GM18873 (cell line): ENCODE measurements at regions not wholly inside any gene's neighbourhood (a gene's known extent, or its start where the extent isn't known, plus 50 kb on each side); places are given as distances from the start of the nearest gene placed in this dataset.

Experiments used
- ATAC-seq: cut with Tn5 transposase; IDR thresholded peaks from one replicate; pipeline ENCODE4 v1.9.1; 2021; ENCODE audit warnings: mild to moderate bottlenecking, moderate library complexity, moderate number of reproducible peaks; ENCODE audit not compliant: unreplicated experiment, low FRiP score

DNA sequence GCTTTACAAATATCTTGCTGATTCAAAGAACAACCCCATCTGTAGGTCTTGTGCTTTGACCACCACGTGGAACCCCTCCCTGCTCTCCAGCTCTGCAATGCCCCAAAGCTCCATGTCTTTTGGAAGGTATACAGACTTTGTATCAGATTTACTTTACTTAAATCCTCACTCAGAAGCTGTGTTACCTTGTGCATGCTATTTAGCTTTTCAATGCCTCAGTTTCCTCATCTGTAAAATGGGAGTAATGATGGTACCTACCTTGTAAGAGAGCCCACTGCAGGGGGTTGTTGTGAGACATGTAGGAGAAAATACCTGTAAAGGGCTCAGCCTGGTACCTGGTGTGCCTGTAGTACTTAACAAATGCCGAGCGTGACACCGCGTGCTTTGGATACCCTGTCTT is 200.2 kb upstream of the CHD6 start:
- no peak for ATAC-seq

DNA sequence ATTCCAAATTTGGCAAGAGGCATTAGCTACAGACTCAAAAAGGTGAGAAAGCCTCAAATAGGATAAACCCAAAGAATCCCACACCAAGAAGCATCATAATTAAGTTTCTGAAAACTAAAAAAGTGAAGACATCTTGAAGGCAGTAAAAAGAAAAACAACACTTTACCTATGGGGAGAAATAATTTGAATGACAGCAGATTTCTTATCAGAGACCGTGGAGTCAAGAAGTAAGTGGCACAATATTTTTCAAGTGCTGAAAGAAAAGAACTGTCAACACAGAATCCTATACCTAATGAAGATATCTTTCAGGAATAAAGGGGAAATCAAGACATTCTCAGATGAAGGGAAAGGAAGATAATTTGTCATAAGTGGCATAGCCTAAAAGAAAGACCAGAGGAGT is 193.3 kb upstream of the CHD6 start:
- no peak for ATAC-seq

DNA sequence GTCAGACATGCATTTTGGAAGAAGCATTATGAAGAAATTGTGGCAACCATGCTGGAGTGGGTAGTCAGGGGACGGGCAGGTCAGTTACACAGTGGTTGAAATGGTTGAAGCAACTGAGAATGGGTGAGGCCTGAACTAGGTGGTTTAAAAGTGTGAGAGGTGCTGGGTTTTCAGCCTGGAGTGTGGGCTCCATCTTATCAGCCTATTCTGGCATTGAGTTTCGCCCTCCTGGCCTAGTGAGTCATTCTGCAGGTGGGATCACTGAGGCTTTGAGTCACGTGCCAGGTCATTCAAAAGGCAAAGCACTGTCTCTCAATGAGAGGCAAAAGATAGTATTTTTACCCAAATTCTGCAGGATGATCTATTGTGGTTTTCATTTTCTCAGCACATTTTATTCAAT is 181.9 kb upstream of the CHD6 start:
- no peak for ATAC-seq

DNA sequence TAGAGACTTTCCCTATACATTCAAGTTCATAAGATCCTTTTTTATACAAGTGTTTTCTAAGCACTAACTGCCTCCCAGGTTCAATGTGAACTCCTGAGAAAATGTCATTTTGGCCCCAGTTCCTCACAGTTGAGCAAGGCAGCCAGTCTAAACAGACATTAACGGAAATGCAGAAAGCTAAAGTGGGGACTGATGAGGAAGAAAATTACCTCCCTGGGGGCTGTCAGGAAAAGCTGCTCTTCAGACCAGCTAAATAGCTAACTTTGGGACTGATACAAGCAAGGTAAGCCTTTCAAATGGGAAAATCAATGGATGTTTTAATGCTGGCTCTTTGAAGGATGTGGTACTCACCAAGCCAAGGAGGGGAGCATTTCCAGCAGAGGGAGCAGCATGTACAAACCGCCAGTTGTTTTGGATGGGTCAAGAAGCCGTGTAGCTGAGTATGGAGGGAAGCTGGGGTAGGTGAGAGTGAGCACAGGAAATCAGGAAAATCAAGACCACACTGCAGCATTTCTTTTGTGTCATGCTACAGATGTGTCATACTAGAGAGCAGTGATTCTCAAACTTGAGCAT is 180.8 kb upstream of the CHD6 start:
- no peak for ATAC-seq

DNA sequence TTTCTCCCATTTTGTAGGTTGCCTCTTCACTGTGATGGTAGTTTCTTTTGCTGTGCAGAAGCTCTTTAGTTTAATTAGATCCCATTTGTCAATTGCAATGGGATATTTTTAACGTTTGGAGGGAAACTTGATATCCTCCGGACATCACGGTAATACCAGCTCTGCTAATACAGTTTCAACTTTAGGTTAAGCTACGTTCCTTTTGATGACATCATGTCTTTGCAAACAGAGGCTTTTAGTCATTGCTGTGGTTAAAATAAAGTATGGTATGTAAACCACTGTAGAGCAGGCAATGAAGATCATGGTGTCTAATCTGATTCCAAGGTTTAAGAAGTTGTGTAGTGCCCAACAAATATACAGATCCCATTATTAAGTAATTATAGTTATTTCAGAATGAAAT is 168.0 kb upstream of the CHD6 start:
- no peak for ATAC-seq

DNA sequence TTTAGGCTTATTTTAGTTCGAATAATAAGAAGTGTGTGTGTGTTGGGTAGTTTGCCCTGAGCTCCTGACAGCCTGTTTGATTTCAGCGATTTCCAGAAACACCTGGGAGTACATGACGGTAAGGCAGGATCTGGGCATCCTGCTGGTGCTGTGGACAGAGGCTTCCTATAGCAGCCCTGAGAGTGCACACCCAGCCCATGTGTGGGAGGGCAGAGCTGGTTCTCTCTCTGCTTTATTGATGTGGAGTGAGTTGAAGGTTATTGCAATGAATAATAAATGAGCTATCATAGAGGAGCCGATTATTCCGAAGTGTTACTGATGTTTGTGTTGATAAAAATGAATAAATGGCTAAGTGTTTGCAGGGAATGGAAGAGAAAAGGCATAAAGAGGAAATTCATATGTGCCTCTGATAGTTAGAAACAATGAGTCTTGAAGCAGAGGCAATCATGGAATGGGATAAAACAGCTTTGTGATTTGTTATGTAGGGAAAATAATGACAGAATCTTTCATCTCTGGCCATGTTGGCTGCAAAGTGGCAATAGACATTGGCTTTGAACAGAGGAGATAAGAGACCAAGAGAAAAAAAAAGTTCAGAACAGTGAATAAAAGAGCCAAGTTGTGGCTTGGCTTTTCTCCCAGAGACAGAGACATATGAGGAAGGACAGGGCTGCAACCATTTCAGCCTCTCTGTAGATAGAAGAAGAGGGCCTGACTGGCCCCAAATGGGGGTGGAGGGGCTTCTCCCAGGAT is 166.2 kb upstream of the CHD6 start:
- no peak for ATAC-seq

DNA sequence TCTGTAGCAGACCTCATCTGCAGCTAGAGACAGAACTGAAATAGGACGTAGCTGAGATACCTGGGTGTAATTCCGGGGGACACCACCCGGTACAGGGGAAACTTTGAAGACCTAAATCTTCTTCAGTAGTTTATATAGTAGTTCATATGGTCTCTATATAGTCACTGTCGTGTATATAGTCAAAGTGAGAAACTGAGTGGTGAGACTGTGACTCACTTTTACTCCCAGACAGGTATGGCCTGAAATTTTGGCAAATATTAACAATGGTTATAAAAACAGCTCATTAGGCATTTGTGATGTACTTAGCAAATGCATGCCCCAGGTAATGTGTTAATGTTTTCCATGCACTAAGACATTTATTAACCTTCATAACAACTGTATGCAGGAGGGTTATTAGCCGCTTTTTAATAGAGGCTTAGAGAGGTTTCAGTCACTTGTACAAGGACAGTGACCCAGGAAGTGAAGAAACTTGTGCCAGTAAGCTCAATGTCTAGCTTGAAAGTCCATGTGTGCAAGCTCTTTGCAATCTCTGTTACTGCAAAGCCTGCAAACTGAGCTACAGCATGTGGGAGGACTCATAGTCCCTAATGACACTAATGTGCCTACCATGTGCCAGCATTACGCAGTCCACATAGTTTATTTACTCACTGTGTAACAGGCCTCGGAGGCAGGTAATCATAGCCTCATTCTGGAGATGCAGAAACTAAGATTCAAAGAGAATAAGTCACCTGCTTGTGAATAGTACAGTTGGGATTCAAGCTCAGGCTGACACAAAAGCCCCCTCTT is 165.4 kb upstream of the CHD6 start:
- peak; percentile 62 for ATAC-seq

DNA sequence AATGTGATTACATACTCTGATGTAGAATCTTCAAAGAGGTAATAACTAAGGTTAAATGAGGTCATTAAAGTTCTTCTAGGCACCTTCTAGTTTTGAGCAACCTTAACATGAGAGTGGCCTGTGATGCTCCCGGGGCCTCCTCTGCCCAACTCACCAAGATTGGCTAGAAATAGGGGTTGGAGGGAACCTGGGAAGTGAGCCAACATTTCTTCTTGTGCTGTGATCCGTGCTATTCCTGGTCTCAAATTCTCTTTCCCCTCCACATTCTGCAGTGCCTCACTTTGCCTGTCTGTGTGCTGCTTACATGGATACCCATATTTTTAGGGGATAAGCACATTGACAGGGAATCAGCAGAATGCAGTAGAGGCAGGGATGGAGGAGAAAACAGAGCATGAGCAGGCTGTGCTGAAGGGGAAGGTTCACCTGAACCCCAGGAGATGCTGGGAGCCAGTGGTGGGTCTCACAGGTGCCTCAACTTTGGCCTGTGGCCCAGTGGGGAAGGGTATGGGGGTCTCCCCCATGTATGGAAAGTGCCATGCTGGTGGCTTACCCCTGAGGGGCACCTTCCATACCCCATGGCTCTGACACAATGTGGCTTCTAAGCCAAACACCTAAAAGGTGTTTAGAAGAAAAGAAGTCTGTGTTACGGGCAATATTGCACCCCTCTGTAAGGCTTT is 164.7 kb upstream of the CHD6 start:
- ATAC-seq, result no peak

DNA sequence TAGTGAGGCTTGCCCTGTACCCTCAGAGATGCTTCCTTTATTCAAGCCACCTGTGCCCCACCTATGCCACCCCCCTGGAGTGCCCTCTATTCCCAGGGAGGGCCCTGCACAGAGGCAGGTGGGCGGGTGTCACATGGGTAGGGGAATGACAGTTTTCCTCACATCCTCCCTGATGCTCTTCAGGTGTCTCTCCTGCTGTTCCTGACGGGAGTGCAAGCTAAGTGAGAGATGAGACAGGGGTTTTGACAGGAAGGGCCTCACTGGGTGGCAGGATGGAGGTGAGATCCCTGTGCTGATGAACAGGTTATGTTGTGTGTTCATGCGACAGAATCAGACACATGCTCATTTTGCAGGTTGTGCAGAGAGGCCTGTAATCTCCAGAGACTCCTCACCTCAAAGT is 164.1 kb upstream of the CHD6 start:
- no peak for ATAC-seq

DNA sequence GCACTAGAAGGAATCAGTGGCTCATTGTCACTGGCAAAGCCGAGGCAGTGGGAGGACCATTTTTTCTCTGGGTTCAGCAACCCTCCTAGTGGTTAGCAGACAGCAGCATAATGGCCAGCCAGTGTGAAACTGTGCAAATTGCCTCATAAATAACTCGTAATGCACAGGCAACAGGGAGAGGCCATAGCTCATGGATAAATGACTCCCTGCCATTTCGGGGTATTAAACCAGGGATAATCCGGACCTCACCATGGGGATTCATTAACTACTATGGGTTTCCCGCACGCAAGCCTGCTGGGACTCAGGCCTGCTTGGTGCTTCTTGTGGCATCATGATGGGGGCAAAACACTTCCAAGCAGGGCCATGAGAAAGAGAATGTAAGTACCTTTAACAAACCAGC is 158.2 kb upstream of the CHD6 start:
- ATAC-seq, result no peak

DNA sequence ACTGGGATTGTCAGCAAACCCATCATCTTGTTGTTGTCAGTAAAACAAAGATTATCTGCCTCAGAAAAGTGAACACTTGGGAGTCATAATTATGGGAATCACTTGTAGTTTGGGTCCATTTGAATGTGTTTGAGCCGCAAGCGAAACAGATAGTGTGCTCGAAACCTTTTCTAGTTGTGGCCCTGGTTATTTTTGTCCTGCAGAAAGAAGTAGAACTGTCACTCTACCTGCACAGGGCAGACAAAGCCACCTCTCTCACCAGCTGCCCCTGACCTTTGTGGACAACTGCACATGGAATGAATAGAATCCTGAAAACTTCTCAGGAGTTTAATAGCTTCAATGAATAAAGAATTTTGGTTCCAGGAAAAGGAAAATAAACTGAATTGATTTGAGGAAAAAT is 156.1 kb upstream of the CHD6 start:
- no peak for ATAC-seq

DNA sequence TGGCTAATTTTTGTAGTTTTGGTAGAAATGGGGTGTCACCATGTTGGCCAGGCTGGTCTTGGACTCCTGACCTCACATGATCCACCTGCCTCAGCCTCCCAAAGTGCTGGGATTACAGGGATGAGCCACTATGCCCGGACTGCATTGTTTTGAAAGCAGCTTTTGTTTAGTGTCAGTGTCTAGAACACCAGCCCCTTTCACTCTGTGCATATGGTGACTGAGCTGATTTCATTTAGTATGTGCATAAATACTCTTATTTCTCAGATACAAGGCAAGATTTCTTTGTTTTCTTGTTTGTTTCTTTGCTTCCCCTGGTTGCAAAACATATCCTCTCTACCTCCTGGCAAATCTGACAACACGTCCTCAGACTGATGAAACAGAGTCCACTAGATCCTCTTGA is 152.8 kb upstream of the CHD6 start:
- ATAC-seq, result no peak

DNA sequence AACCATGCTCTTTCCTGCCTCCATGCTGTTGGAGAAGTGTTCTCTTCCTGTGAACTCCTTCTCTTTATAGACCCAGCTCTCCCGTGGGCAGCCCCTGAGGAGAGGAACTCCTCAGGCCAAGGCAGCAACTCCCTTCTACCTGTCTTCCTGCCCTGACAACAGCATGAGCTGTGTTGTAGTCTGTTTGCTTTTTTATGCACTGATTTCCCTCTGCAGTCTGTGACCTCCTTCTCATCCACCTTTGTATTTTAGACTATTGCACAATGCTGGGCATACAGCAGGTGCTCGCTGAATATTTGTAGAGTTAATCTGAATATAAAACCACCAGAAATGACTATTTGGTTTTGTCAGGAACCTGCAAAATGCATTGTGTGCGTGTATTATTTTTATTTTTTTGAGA is 152.2 kb upstream of the CHD6 start:
- no peak for ATAC-seq

DNA sequence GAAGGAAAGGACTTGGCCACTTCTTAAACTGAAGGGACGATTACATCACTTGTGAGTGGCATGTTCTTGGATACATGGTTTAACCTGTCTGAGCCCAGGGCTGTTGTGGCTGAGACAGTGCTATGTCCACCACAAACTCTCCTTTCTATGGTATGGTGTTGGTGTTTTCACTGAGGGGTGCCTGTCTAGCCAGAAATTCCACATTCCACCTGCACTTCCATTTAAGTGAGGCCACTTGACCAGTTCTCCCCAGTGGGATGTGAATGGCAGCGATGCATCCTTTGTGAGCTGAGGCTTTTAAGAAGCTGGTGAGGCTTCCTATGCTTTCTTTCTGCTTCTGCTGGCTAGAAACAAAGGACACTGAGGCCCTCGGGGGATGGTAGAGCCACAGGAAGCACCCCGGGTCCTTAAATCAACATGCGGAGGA is 151.4 kb upstream of the CHD6 start:
- no peak for ATAC-seq

DNA sequence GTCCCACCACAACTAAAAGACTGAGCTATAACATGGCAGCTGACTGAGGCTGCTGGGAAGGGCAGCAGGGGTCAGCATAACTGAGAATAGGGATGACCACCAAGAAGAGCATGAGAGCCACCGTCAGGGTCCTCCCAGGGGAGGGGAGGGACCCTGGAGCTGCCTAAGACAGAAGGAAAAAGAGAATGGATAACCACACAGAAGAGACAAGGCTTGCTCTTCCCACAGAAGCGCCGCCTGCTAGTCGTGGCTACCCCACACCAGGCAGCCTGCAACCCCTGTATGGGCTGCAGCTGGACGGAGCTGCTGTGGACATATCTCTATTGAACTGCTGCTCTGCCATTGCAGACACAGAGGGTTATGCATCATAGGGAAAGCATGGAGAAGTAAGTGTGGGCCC is 132.0 kb upstream of the CHD6 start:
- no peak for ATAC-seq

DNA sequence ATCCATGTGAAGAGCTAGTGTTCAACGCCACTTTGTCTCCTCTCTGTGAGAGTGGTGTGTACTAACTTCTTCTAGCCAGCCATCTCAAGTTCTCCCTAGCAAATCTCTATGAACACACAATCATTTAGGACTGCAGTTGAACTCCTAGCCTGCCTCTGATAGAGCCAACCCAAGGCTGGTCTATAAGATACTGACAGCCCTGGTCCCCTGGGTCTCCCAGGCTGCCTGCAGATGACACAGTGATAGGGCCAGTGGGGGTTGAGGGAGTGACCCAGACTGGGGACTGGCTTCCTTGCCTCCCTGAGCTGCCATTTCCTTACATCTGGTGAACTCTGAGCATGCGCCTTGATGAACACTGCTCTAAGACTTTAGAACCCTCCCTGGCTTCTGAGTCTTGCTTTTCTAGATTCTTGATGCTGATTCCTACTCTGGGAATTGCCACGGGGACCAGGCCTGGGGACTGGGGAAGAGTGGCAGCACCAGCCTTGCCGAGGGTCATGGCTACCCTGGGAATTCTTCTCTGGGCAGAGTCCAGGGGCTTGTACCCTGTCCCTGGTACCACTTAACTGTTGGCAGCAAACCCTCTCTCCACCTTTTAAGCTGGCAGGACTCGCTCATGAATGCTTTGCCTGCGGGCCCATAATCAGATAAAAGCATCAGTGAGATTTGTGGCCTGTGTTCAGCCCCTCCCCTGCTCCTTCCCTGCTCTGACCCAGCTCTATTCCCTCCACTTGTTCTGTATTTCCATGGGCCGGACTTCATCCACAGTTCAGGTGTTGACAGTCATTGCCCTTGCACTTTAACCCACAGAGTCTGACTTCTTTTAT is 130.8 kb upstream of the CHD6 start:
- ATAC-seq, result no peak

DNA sequence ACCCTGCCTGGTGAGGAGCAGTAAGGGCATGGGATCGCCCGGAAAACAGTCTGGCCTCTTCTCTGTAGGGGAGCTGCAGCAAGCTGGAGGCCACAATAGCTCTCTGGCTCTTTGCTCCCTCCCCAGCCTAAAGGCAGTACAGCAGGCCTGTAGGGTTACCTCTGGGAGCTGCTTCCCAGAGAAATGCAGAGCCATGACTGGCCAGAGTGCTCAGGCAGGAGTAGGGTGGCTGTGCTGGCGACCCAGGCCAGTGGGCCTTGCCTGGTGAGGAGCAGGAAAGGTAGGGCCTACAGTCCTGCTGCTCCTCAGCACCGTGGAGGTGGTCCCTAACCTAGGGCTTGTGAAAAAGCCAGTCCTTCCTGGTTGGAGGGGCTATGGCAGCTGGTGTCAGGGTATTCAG is 129.9 kb upstream of the CHD6 start:
- no peak for ATAC-seq

DNA sequence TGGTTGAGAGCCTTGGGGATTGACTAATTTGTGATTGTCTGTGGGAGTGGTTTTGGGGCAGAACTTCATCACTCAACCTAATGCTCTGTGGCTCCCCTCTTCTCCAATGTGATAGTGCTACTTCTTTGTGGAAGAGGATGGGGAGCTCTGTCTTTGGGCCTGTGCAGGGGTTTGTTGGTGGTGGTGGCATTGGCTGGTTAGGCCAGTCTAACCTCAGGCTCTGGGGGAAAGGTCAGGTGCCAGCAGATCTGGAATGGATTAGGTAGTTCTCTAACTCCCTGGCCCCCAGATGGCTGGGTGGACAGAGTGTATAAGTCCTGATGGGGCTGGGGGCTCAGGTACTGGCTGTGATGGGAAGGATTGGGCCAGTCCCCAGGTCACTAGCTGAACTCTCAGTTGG is 129.0 kb upstream of the CHD6 start:
- no peak for ATAC-seq

DNA sequence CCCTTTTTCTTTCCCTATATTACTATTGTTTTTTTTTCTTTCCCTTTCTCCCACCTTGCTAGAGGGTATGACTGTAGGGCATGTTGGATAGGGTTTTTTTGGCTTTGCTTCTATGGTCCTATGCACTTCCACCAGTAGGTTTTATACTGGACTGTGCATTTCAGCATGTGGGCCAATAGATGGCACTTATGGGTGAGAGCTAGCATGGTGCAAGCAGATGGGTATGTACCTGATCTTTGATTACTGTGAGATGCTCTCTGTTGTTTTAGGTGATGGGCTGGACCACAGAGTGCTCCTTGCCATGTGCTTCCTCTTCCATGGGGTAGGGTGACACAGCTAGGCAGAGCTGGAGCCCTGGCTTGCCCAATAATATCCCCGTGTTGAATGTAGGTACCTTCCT is 128.5 kb upstream of the CHD6 start:
- ATAC-seq, result no peak

DNA sequence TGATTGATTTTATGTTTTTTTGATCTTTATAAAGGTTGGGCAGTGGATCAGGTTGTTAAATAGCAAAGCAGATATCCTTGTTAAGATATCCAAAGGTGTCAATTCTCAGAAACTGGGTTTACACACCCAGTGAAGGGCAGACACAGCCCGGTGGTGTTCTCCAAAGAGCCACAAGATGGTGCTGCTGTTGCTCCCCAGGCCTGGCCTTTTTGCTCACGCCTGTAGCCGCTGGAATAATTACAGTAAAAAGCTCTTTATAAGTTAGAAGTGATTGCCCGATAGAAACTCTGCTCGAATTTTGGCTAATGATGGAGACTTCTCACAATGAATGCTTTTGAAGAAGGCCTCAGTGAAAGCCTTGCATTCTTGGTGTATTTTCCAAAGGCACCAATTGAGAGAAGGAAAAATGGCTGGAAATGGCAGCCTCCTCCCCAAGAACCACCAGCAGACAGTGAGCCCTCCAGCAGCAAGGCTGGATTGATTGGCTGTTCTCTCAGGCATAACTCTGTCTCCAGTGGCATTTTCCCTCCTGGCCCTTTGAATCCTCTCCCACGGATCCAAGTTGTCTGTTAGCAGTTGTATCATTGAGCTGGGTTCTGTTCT is 120.5 kb upstream of the CHD6 start:
- ATAC-seq, result no peak
